ENCODE measurements at regions not wholly inside any gene's neighbourhood (a gene's known extent, or its start where the extent isn't known, plus 50 kb on each side); places are given as distances from the start of the nearest gene placed in this dataset.

GRCh38 chr6:92431502-92431901, 987.9 kb downstream of the EPHA7 start:
- DNase-seq: no peak
- Histone ChIP-seq H2BK12ac (ENCODE audit: insufficient read length, low read depth, low read length) (no peak overlapping the region), H2BK15ac (ENCODE audit: low read depth, low read length) (no peak overlapping the region), H2BK120ac (ENCODE audit: low read depth, low read length, poor library complexity, severe bottlenecking) (no peak overlapping the region), H4K91ac (ENCODE audit: insufficient read length, low read depth, low read length) (no peak overlapping the region), H2AK5ac (ENCODE audit: insufficient read length, low read length) (no peak overlapping the region), H3K9me3 (ENCODE audit: control insufficient read depth, low read depth, low read length) (no peaks in the 10 kb centered on the region), H4K20me1 (ENCODE audit: control insufficient read depth, insufficient read depth, insufficient read length) (no peaks in the 10 kb centered on the region), H2AFZ (ENCODE audit: low read length) (no peak overlapping the region), H3K4me2 (ENCODE audit: insufficient read depth, insufficient read length, low read length) (no peak overlapping the region), H3K18ac (ENCODE audit: insufficient read length, low read depth, low read length) (no peak overlapping the region), H4K5ac (ENCODE audit: insufficient read length, low read depth, low read length) (no peak overlapping the region), H2BK20ac (ENCODE audit: low read depth, low read length, poor library complexity, severe bottlenecking) (no peak overlapping the region), H3K27ac (ENCODE audit: insufficient read length, low read depth, low read length) (no peak overlapping the region), H2BK5ac (ENCODE audit: insufficient read length, low read length) (no peak overlapping the region), H3K9ac (ENCODE audit: extremely low read depth, insufficient read length, low read length) (no peak overlapping the region), H3K23me2 (ENCODE audit: insufficient read length, low read depth, low read length, poor library complexity, severe bottlenecking) (no peaks in the 10 kb centered on the region), H3K79me2 (ENCODE audit: insufficient read depth, low read length) (no peaks in the 10 kb centered on the region), H3K14ac (ENCODE audit: insufficient read depth, low read length) (no peak overlapping the region), H3K27me3 (ENCODE audit: insufficient read depth, low read length) (no peaks in the 10 kb centered on the region), H3K4ac (ENCODE audit: low read depth, low read length) (no peak overlapping the region), H3K56ac (ENCODE audit: insufficient read length, low read depth, low read length) (no peak overlapping the region), H3T11ph (ENCODE audit: low read length) (no peak overlapping the region), H3K23ac (ENCODE audit: insufficient read length, low read depth, low read length) (no peak overlapping the region), H3K79me1 (ENCODE audit: insufficient read depth, low read depth, low read length, poor library complexity, severe bottlenecking) (no peaks in the 10 kb centered on the region), H3K4me1 (ENCODE audit: insufficient read depth, low read length) (no peaks in the 10 kb centered on the region), H4K8ac (replicated peaks; ENCODE audit: insufficient read length, low read depth, low read length) (no peak overlapping the region)
- H3K36me3 Mint-ChIP-seq (ENCODE audit: insufficient read depth in 1 of 3, low read depth in 3 of 3): no peaks in the 10 kb centered on the region
- no peaks in the 10 kb centered on the region for H3K4me1 Mint-ChIP-seq
- no peak overlapping the region for H3K4me3 Mint-ChIP-seq
- no peaks in the 10 kb centered on the region for H3K9me3 Mint-ChIP-seq
- no peak overlapping the region for H3K27ac Mint-ChIP-seq
- no peaks in the 10 kb centered on the region for H3K27me3 Mint-ChIP-seq (ENCODE audit: low read depth)
- TF ChIP-seq CTCF (conservative IDR thresholded peaks at IDR 0.05): no peak

Data from H9 (cell line).